ENCODE measurements at regions not wholly inside any gene's neighbourhood (a gene's known extent, or its start where the extent isn't known, plus 50 kb on each side); places are given as distances from the start of the nearest gene placed in this dataset.

- Histone ChIP-seq H2AFZ (ENCODE audit: low read depth) (no peak overlapping the region), H3K4me1 (ENCODE audit: control insufficient read depth in 1 of 2, insufficient read depth in 2 of 2, low read depth in 1 of 2, low read length in 1 of 2) (no peaks in the 10 kb centered on the region; a peak in 1 of 4 replicates), H3K9me2 (no peaks in the 10 kb centered on the region), H3F3A (replicated peaks; ENCODE audit: insufficient read depth) (no peaks in the 10 kb centered on the region), H3K36me3 (replicated peaks in 1 of 2; ENCODE audit: control insufficient read depth in 1 of 2, insufficient read depth in 2 of 2, low read length in 1 of 2) (no peaks in the 10 kb centered on the region), H3K9ac (no peak overlapping the region), H3K9me3 (no peaks in the 10 kb centered on the region), H3K27me3 (ENCODE audit: insufficient read depth) (no peaks in the 10 kb centered on the region), H3K4me3 (ENCODE audit: low read depth in 2 of 2, low read length in 1 of 2) (no peak overlapping the region), H3K4me2 (no peak overlapping the region), H3K27ac (ENCODE audit: low read depth in 2 of 2, low read length in 1 of 2) (no peak overlapping the region), H4K20me1 (ENCODE audit: insufficient read depth) (no peaks in the 10 kb centered on the region), H3K79me2 (ENCODE audit: insufficient read depth) (no peaks in the 10 kb centered on the region)
- WGBS (ENCODE audit: low lambda C conversion rate) = 1% methylated on average over 2 of the region's 2 CpGs
- no peak for DNase-seq
- TF ChIP-seq NFIC (IDR thresholded peaks at IDR 0.05; ENCODE audit: borderline replicate concordance) (no peak), CTCF (IDR thresholded peaks at IDR 0.05) (no peak), JUND (IDR thresholded peaks at IDR 0.05) (no peak), TAF1 (IDR thresholded peaks at IDR 0.05; ENCODE audit: borderline replicate concordance, low read depth, low read length) (no peak), MEF2A (IDR thresholded peaks at IDR 0.05; ENCODE audit: borderline replicate concordance, low read depth) (no peak), EZH2phosphoT487 (IDR thresholded peaks at IDR 0.05; ENCODE audit: borderline replicate concordance, low read depth) (no peak), USF1 (IDR thresholded peaks at IDR 0.05; ENCODE audit: borderline replicate concordance, low read depth) (no peak), GABPA (IDR thresholded peaks at IDR 0.05; ENCODE audit: low read depth) (no peak), CHD2 (IDR thresholded peaks at IDR 0.05; ENCODE audit: low read length, partially characterized antibody) (no peak)
- ChIA-PET CTCF (no interaction called here), POLR2A (no interaction called here)
These were observed 462.1 kb downstream of the C3orf38 start for GRCh38 chr3:88611826-88612326.

- WGBS (ENCODE audit: low lambda C conversion rate) = 0% methylated on average over 1 of the region's 1 CpG
- Histone ChIP-seq H3K27me3 (ENCODE audit: insufficient read depth) (no peaks in the 10 kb centered on the region), H3K36me3 (replicated peaks in 1 of 2; ENCODE audit: control insufficient read depth in 1 of 2, insufficient read depth in 2 of 2, low read length in 1 of 2) (no peaks in the 10 kb centered on the region), H3K27ac (ENCODE audit: low read depth in 2 of 2, low read length in 1 of 2) (no peak overlapping the region), H3K9me2 (no peaks in the 10 kb centered on the region), H3K79me2 (ENCODE audit: insufficient read depth) (no peaks in the 10 kb centered on the region), H2AFZ (ENCODE audit: low read depth) (no peak overlapping the region), H3K4me3 (ENCODE audit: low read depth in 2 of 2, low read length in 1 of 2) (no peak overlapping the region), H4K20me1 (ENCODE audit: insufficient read depth) (no peaks in the 10 kb centered on the region), H3K9me3 (no peaks in the 10 kb centered on the region), H3K9ac (no peak overlapping the region), H3F3A (replicated peaks; ENCODE audit: insufficient read depth) (no peaks in the 10 kb centered on the region), H3K4me1 (ENCODE audit: control insufficient read depth in 1 of 2, insufficient read depth in 2 of 2, low read depth in 1 of 2, low read length in 1 of 2) (no peaks in the 10 kb centered on the region; a peak in 1 of 4 replicates), H3K4me2 (no peak overlapping the region)
- DNase-seq = no peak
- CTCF ChIA-PET = no interaction called here
- POLR2A ChIA-PET = no interaction called here
- TF ChIP-seq TEAD4 (IDR thresholded peaks at IDR 0.05; ENCODE audit: borderline replicate concordance, insufficient read depth) (no peak), RXRA (IDR thresholded peaks at IDR 0.05; ENCODE audit: borderline replicate concordance, low read depth) (no peak), MAX (IDR thresholded peaks at IDR 0.05; ENCODE audit: low read depth) (no peak), EZH2phosphoT487 (IDR thresholded peaks at IDR 0.05; ENCODE audit: borderline replicate concordance, low read depth) (no peak), USF1 (IDR thresholded peaks at IDR 0.05; ENCODE audit: borderline replicate concordance, low read depth) (no peak), TAF1 (IDR thresholded peaks at IDR 0.05; ENCODE audit: borderline replicate concordance, low read depth, low read length) (no peak), USF2 (IDR thresholded peaks at IDR 0.05; ENCODE audit: borderline replicate concordance, low read depth, low read length) (no peak), EP300 (IDR thresholded peaks at IDR 0.05; ENCODE audit: borderline replicate concordance in 1 of 2, low read depth in 1 of 2, low read length in 1 of 2) (no peak), IRF3 (IDR thresholded peaks at IDR 0.05; ENCODE audit: low read depth, low read length) (no peak), JUND (IDR thresholded peaks at IDR 0.05) (no peak), FOXJ3 (CRISPR knock-in tag; IDR thresholded peaks at IDR 0.05) (no peak), REST (IDR thresholded peaks at IDR 0.05; ENCODE audit: low read depth, low read length) (no peak)
These were observed 466.7 kb downstream of the C3orf38 start for GRCh38 chr3:88616413-88616812.
